Fibroblast of pulmonary artery (primary cell): ENCODE measurements at regions not wholly inside any gene's neighbourhood (a gene's known extent, or its start where the extent isn't known, plus 50 kb on each side); places are given as distances from the start of the nearest gene placed in this dataset.

Experiments
- DNase-seq: peaks from one replicate; pipeline ENCODE4 v3.0.0-alpha.2; 2010; ENCODE audit warnings: low read depth
- H3K4me3 ChIP-seq: replicated peaks from 2 replicates; pipeline ENCODE4 v1.5.1; 2011; ENCODE audit warnings: low read depth, mild to moderate bottlenecking, control low read depth, low read length, moderate library complexity
- CTCF ChIP-seq: IDR thresholded peaks from 2 replicates; pipeline ENCODE4 v1.5.1; 2011; ENCODE audit warnings: mild to moderate bottlenecking, control low read depth, low read length, inconsistent platforms; ENCODE audit errors: missing control alignments

GRCh38 chr7:86953653-86954336, 105.7 kb downstream of the ELAPOR2 start:
- H3K4me3 ChIP-seq, result no peak overlapping the region
- no peak for TF ChIP-seq CTCF
- no peak for DNase-seq

GRCh38 chr7:86953219-86953618, 106.2 kb downstream of the ELAPOR2 start:
- no peak overlapping the region for H3K4me3 ChIP-seq
- no peak for TF ChIP-seq CTCF
- DNase-seq, result no peak

GRCh38 chr7:86951895-86952294, 107.6 kb downstream of the ELAPOR2 start:
- no peak overlapping the region for H3K4me3 ChIP-seq
- TF ChIP-seq CTCF, result no peak
- DNase-seq, result no peak

DNA sequence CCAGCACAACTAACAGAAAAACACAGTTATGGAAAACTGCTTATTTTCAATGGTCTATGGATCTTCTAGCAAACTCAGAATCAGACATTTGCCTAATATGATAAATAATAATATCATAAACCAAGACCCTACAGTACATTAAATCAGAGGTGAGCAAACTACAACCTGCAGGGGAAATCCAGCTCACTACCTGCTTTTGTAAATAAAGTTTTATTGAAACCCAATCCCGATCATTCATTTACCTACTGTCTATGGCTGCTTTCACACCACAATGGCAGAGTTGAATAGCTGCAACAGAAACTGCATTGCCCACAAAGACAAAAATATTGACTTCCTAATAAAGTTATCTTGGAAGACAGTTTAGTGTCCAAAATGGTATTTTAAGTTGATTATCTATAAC, 108.5 kb downstream of the ELAPOR2 start:
- no peak for TF ChIP-seq CTCF
- no peak overlapping the region for H3K4me3 ChIP-seq
- DNase-seq, result no peak

GRCh38 chr7:86950360-86950759, 109.1 kb downstream of the ELAPOR2 start:
- TF ChIP-seq CTCF, result no peak
- no peak for DNase-seq
- H3K4me3 ChIP-seq, result no peak overlapping the region

DNA sequence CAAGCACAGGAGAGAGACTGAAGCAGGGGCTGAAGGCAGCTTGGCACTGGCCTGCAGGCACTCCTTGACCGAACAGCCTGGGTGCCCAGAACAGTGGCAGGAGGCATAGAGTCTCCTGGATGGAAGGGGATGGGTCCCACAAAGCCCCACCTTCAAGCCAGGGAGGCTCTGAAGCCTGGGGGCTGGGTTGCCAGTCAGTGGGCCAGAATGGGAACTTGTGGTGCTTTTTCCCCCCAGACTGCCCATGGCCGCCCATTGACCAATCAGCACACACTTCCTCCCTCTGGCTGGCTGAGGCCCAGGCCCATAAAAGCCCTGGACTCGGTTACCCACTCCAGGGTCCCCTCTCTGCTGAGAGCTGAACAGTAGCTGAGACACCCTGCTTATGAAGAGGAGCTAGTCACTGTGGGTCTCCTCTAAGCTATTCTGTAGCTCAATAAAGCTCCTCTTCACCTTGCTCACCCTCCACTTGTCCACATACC, 109.6 kb downstream of the ELAPOR2 start:
- DNase-seq, result no peak
- H3K4me3 ChIP-seq, result no peak overlapping the region
- no peak for TF ChIP-seq CTCF
